ENCODE measurements at regions not wholly inside any gene's neighbourhood (a gene's known extent, or its start where the extent isn't known, plus 50 kb on each side); places are given as distances from the start of the nearest gene placed in this dataset.
A peak's percentile ranks its signal among the peaks of the same experiment; 100 is the strongest.
"Not testable (repeated sequence)": the region's sequence is repeated elsewhere in the genome, so short reads cannot be mapped to it uniquely, and the experiment has no call there.

- DNase-seq (ENCODE audit: low spot score): no peak
These were observed 128.4 kb upstream of the MPHOSPH6 start for GRCh38 chr16:82298472-82298871.

GRCh38 chr16:82295290-82296201 lies 125.5 kb upstream of the MPHOSPH6 start:
- no peak for DNase-seq (ENCODE audit: low spot score)

- no peak for DNase-seq (ENCODE audit: low spot score)
These were observed 123.6 kb upstream of the MPHOSPH6 start for GRCh38 chr16:82293671-82294070.

GRCh38 chr16:82287937-82288336 lies 117.9 kb upstream of the MPHOSPH6 start:
- DNase-seq (ENCODE audit: low spot score): no peak

GRCh38 chr16:82282662-82283061 lies 112.6 kb upstream of the MPHOSPH6 start:
- no peak for DNase-seq (ENCODE audit: low spot score)

- DNase-seq (ENCODE audit: low spot score): no peak
These were observed 111.5 kb upstream of the MPHOSPH6 start for GRCh38 chr16:82281544-82281943.

DNA sequence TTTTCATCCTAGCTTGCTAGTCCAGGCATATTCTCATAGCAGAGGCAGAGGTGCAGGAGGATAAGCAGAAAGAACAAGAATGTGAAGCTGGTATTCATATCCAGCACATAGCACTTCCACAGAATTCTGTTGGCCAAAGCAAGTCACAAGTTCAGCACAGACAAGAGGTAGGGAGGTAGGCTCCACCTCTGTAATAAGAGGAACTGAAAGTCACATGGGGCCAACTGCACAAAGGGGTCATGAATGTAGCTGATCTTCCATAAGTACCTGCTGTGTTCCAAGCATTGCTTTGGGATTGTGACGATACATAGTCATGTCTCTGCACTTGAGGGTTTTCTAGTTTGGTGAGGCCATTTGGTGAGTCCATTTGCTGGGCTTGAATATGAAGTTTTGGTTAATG lies 110.8 kb upstream of the MPHOSPH6 start:
- no peak for DNase-seq (ENCODE audit: low spot score)

DNA sequence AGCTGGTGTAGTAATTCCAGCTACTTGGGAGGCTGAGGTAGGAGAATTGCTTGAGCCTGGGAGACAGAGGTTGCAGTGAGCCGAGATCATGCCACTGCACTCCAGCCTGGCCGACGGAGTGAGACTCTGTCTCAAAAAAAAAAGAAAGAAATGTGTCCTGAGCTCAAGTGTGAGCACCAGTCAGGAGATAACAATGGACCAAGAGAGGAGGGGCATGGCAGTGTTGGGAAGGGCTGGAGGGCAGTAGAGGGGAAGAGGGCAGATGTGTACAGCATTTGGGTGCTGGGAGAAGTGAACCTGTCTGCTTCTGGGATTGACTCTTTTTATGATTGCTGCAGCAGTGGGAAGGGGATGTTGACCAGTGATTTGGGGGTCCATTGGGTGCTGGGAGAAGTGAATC lies 105.3 kb upstream of the MPHOSPH6 start:
- not testable (repeated sequence) for DNase-seq (ENCODE audit: low spot score)

DNA sequence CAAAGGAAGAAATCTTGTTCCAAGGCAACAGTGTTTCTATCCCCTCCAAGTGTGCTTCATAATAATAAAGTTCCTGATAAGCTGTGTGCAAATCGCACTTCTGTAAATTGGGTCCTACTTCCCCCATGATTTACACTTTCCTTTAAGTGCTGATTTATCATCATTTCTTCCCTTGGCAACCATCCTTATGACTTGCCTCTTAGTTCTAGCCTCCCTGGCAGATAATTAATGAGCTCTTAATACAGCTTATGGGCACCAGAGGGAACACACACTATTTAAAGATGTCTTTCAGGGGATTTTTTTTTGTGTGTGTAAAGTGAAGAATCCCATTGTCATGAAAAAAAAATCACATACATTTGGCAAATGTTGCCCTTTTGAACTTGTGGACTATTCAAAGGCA lies 101.6 kb upstream of the MPHOSPH6 start:
- DNase-seq (ENCODE audit: low spot score): no peak

DNA sequence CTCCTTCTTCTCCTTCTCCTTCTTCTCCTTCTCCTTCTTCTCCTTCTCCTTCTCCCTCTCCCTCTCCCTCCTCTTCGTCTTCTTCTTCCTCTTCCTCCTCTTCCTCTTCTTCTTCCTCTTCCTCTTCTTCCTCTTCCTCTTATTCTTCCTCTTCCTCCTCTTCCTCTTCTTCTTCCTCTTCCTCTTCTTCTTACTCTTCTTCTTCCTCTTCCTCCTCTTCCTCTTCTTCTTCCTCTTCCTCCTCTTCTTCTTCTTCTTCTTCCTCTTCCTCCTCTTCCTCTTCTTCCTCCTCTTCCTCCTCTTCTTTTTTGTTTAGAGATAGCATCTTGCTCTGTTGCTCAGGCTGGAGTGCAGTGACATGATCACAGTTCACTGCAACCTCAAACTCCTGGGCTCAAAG lies 97.7 kb upstream of the MPHOSPH6 start:
- DNase-seq (ENCODE audit: low spot score): not testable (repeated sequence)

GRCh38 chr16:82265809-82266208 lies 95.8 kb upstream of the MPHOSPH6 start:
- DNase-seq (ENCODE audit: low spot score): no peak

GRCh38 chr16:82264756-82265155 lies 94.7 kb upstream of the MPHOSPH6 start:
- DNase-seq (ENCODE audit: low spot score): no peak

DNA sequence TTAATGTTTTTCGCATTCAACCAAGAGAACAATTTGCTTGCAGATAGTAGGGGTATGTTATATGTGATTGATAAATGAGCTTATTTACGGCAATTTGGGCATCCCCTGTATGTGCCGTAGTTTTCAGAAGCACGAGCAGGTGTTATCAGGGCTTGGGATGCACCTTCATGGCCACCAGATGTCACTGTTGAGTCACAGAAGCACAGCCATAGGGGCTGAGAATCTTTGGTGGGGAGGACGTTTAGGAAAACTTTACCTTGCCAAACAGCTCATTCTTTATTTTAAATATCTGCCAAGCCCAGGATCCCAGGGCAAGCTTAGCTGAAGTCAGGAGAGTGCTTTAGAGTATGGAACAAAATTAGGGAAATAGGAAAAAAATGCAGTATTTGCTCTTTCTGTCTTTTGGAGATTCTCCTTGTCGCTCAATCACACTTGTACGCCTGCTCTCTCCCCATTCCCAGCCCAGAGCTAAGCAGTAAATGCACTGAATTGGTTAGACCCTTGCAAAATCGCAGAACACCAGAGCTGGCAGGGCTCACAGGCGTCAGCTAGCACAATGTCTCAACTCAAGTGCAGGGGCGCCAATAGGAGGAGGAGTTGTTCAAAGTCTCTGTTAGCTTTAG lies 93.6 kb upstream of the MPHOSPH6 start:
- DNase-seq (ENCODE audit: low spot score): peak; percentile 52

GRCh38 chr16:82262244-82262643 lies 92.2 kb upstream of the MPHOSPH6 start:
- no peak for DNase-seq (ENCODE audit: low spot score)

- DNase-seq (ENCODE audit: low spot score): no peak
These were observed 90.3 kb upstream of the MPHOSPH6 start for GRCh38 chr16:82260212-82260795.

DNA sequence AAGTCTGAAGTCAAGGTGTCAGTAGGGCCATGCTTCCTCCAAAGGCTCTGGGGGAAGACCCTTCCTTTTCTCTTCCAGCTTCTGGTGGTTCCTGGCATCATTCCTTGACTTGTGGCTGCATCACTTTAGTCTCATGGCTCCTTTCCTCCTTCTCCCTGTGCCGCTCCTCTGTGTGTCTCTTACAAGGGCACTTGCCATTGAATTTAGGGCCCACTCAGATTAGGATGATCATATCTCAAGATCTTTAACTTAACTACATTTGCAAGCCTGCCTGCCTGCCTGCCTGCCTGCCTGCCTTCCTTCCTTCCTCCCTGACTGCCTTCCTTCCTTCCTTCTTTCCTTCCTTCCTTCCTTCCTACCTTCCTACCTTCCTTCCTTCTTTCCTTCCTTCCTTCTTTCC lies 89.7 kb upstream of the MPHOSPH6 start:
- DNase-seq (ENCODE audit: low spot score): no peak

DNA sequence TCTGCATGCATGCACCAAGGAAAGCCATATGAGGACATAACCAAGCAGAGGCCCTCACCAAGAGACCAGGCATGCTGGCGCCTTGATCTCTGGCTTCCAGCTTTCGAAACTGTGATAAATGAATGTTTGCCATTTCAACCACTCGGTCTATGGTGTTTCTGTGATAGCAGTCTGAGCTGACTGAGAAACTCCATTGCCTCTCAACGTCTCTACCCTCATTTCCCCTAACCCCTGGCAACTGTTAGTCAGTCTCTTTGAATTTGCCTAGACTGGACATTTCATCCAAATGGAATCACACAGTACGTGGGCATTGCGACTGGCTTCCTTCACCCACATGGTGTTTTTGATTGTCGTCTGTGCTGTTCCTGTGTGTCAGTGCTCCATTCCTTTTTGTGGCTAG lies 88.0 kb upstream of the MPHOSPH6 start:
- no peak for DNase-seq (ENCODE audit: low spot score)

DNA sequence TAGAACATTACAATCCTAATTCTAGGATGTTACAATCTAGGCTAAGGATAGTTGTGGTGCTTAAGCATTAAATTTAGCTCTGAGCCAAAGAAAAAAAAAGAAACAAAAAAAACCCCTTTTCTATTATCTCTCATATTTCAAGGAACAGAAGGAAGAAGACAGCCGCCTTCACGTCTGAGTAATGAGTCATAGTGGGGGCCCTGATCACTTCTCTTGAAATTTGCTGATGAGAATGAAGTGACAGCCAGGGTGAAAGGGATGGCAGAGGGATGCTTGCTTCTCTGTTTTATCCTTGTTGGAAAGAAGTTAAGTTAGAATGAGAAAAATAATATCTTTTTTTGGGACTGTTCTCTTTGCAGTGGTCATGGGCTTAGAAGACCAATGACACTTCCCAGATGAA lies 82.6 kb upstream of the MPHOSPH6 start:
- DNase-seq (ENCODE audit: low spot score): no peak

GRCh38 chr16:82248677-82249076 lies 78.7 kb upstream of the MPHOSPH6 start:
- DNase-seq (ENCODE audit: low spot score): no peak

DNA sequence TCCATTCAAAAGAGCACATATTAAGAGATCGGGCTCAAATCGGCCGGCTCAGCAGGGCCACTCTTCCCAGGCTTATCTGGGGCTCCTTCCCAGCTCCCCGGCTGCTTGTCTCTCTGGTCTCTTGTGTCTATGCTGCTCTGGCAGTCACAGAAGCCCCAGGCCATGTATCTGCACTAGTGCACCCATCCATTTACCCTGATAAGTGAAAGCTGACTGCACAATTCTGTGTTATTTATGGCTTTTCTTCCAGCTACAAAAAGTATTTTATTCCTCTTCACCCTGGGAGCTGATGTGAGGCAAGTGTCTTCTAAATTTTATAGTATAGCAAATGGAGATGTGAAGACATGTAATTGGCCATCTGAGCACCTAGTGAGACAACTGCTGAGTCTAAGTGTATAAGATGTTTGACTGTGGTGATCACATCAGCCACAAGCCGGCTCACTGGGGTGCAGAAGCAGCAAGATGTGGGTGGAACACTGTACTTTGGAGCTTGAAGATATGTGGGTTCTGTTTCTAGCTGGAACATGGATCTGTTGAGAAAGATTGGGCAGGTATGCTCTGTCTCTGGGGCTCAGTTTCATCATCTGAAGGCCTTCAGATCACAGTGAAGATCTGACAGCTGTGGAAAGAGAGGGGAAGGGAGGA lies 78.1 kb upstream of the MPHOSPH6 start:
- DNase-seq (ENCODE audit: low spot score): no peak

GRCh38 chr16:82242201-82242600 lies 72.2 kb upstream of the MPHOSPH6 start:
- no peak for DNase-seq (ENCODE audit: low spot score)

DNA sequence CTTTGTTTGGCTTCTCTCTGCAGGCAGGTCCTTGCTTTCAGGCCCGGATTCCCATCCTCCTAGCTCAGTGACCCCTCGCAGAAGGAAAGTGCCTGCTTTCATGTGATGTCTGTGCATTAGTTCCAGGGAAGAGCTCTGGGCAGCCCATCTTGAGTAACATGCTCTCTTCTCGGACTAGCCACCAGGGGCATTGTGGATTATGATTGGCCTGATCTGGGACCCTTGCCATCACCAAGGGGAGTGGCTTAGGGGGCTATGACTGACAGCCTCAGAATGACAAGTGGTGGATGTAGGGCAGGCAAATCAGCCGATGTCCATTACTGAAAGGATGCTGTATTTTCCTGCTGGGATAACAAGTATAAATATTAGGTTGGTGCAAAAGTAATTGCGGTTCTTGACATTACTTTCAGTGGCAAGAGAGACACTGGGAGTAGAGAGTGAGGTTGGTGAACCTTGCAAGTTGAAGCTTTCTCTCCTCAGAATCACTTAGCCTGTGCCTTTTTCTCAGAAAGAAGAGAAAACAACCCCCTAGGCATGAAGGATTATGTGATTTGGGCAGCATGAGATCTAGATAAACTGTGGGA lies 71.5 kb upstream of the MPHOSPH6 start:
- no peak for DNase-seq (ENCODE audit: low spot score)
